AG09319 (cell line): ENCODE measurements at regions not wholly inside any gene's neighbourhood (a gene's known extent, or its start where the extent isn't known, plus 50 kb on each side); places are given as distances from the start of the nearest gene placed in this dataset.
"Not testable (repeated sequence)": the region's sequence is repeated elsewhere in the genome, so short reads cannot be mapped to it uniquely, and the experiment has no call there.

Experiments
- DNase-seq: peaks from one replicate; pipeline ENCODE4 v3.0.0-alpha.2; 2010; ENCODE audit warnings: low read depth; ENCODE audit errors: extremely low read depth
- CTCF ChIP-seq: IDR thresholded peaks from 2 replicates; pipeline ENCODE4 v1.5.1; 2011; ENCODE audit warnings: low read depth, mild to moderate bottlenecking, inconsistent platforms, low read length, moderate library complexity

- no peak for TF ChIP-seq CTCF
- DNase-seq, result no peak
Observed at GRCh38 chr5:101482931-101483330, 579.8 kb upstream of the ST8SIA4 start.

- no peak for DNase-seq
- no peak for TF ChIP-seq CTCF
Observed at GRCh38 chr5:101473483-101473882, 570.4 kb upstream of the ST8SIA4 start.

- DNase-seq, result no peak
- no peak for TF ChIP-seq CTCF
Observed at GRCh38 chr5:101461455-101461854, 558.4 kb upstream of the ST8SIA4 start.

- TF ChIP-seq CTCF, result no peak
- DNase-seq, result no peak
Observed at GRCh38 chr5:101458587-101458986, 555.5 kb upstream of the ST8SIA4 start.

- no peak for TF ChIP-seq CTCF
- DNase-seq, result no peak
Observed at GRCh38 chr5:101455851-101456250, 552.8 kb upstream of the ST8SIA4 start.

- no peak for DNase-seq
- no peak for TF ChIP-seq CTCF
Observed at GRCh38 chr5:101455048-101455447, 552.0 kb upstream of the ST8SIA4 start.

GRCh38 chr5:101442281-101442680 is 539.2 kb upstream of the ST8SIA4 start:
- DNase-seq, result not testable (repeated sequence)

GRCh38 chr5:101440173-101440572 is 537.1 kb upstream of the ST8SIA4 start:
- no peak for TF ChIP-seq CTCF
- no peak for DNase-seq
